ENCODE measurements at regions not wholly inside any gene's neighbourhood (a gene's known extent, or its start where the extent isn't known, plus 50 kb on each side); places are given as distances from the start of the nearest gene placed in this dataset.

GRCh38 chr22:49437356-49437755 lies 390.3 kb downstream of the BRD1 start:
- no peak overlapping the region for H3K4me3 ChIP-seq (ENCODE audit: low read length)
- no peak for DNase-seq (ENCODE audit: low read depth)
- TF ChIP-seq CTCF (IDR thresholded peaks at IDR 0.05; ENCODE audit: insufficient read depth, low read depth, low read length, missing control alignments) = no peak

- H3K4me3 ChIP-seq (ENCODE audit: low read length) = no peak overlapping the region
- TF ChIP-seq CTCF (IDR thresholded peaks at IDR 0.05; ENCODE audit: insufficient read depth, low read depth, low read length, missing control alignments) = no peak
- no peak for DNase-seq (ENCODE audit: low read depth)
Observed at GRCh38 chr22:49436056-49436455, 391.6 kb downstream of the BRD1 start.

GRCh38 chr22:49435596-49435995 lies 392.1 kb downstream of the BRD1 start:
- H3K4me3 ChIP-seq (ENCODE audit: low read length) = no peak overlapping the region
- no peak for DNase-seq (ENCODE audit: low read depth)
- no peak for TF ChIP-seq CTCF (IDR thresholded peaks at IDR 0.05; ENCODE audit: insufficient read depth, low read depth, low read length, missing control alignments)

- no peak for TF ChIP-seq CTCF (IDR thresholded peaks at IDR 0.05; ENCODE audit: insufficient read depth, low read depth, low read length, missing control alignments)
- H3K4me3 ChIP-seq (ENCODE audit: low read length) = no peak overlapping the region
- no peak for DNase-seq (ENCODE audit: low read depth)
Observed at GRCh38 chr22:49433717-49434611, 393.7 kb downstream of the BRD1 start.

GRCh38 chr22:49432897-49433443 lies 394.7 kb downstream of the BRD1 start:
- DNase-seq (ENCODE audit: low read depth) = no peak
- no peak overlapping the region for H3K4me3 ChIP-seq (ENCODE audit: low read length)
- no peak for TF ChIP-seq CTCF (IDR thresholded peaks at IDR 0.05; ENCODE audit: insufficient read depth, low read depth, low read length, missing control alignments)

- no peak overlapping the region for H3K4me3 ChIP-seq (ENCODE audit: low read length)
- DNase-seq (ENCODE audit: low read depth) = no peak
- TF ChIP-seq CTCF (IDR thresholded peaks at IDR 0.05; ENCODE audit: insufficient read depth, low read depth, low read length, missing control alignments) = no peak
Observed at GRCh38 chr22:49432211-49432896, 395.3 kb downstream of the BRD1 start.

Measured in epithelial cell of esophagus (primary cell).